G401 (cell line): ENCODE measurements at regions not wholly inside any gene's neighbourhood (a gene's known extent, or its start where the extent isn't known, plus 50 kb on each side); places are given as distances from the start of the nearest gene placed in this dataset.

Source experiments
- DNase-seq: peaks from one replicate; pipeline ENCODE4 v3.0.0-alpha.2; 2015; ENCODE audit warnings: low spot score
- in situ Hi-C: cut with HindIII; loops from 2 replicates; pipeline ENCODE4 v1.10.0; 2016; ENCODE audit warnings: low sequenced_read_pairs, mixed read lengths

GRCh38 chr15:98131924-98132323 is 171.4 kb downstream of the ARRDC4 start:
- no peak for DNase-seq
- in situ Hi-C loops: no loop called here

- no peak for DNase-seq
- in situ Hi-C loops: no loop called here
These were observed 174.4 kb downstream of the ARRDC4 start for GRCh38 chr15:98134905-98135304.

GRCh38 chr15:98138910-98139309 is 178.4 kb downstream of the ARRDC4 start:
- no peak for DNase-seq
- in situ Hi-C loops: no loop called here

- no peak for DNase-seq
- in situ Hi-C loops: no loop called here
These were observed 178.8 kb downstream of the ARRDC4 start for GRCh38 chr15:98139337-98139736.

- in situ Hi-C loops: no loop called here
- DNase-seq: no peak
These were observed 182.1 kb downstream of the ARRDC4 start for GRCh38 chr15:98142572-98142971.

GRCh38 chr15:98143116-98143515 is 182.6 kb downstream of the ARRDC4 start:
- DNase-seq: no peak
- in situ Hi-C loops: no loop called here

GRCh38 chr15:98144388-98144787 is 183.9 kb downstream of the ARRDC4 start:
- DNase-seq: no peak
- in situ Hi-C loops: no loop called here

- in situ Hi-C loops: no loop called here
- DNase-seq: no peak
These were observed 185.7 kb downstream of the ARRDC4 start for GRCh38 chr15:98146031-98146820.

GRCh38 chr15:98147415-98147814 is 186.9 kb downstream of the ARRDC4 start:
- in situ Hi-C loops: no loop called here
- DNase-seq: no peak

- no peak for DNase-seq
- in situ Hi-C loops: no loop called here
These were observed 189.6 kb downstream of the ARRDC4 start for GRCh38 chr15:98150084-98150483.

- in situ Hi-C loops: no loop called here
- DNase-seq: no peak
These were observed 190.0 kb downstream of the ARRDC4 start for GRCh38 chr15:98150536-98150935.

- no peak for DNase-seq
- in situ Hi-C loops: no loop called here
These were observed 190.6 kb downstream of the ARRDC4 start for GRCh38 chr15:98151096-98151495.

GRCh38 chr15:98152156-98152555 is 191.7 kb downstream of the ARRDC4 start:
- no peak for DNase-seq
- in situ Hi-C loops: no loop called here

GRCh38 chr15:98154863-98155262 is 194.4 kb downstream of the ARRDC4 start:
- DNase-seq: no peak
- in situ Hi-C loops: no loop called here

GRCh38 chr15:98155356-98155755 is 194.9 kb downstream of the ARRDC4 start:
- in situ Hi-C loops: no loop called here
- DNase-seq: no peak

- in situ Hi-C loops: no loop called here
- DNase-seq: no peak
These were observed 199.7 kb downstream of the ARRDC4 start for GRCh38 chr15:98160236-98160635.

GRCh38 chr15:98163319-98164045 is 203.0 kb downstream of the ARRDC4 start:
- DNase-seq: no peak
- in situ Hi-C loops: no loop called here

- in situ Hi-C loops: no loop called here
- DNase-seq: no peak
These were observed 204.1 kb downstream of the ARRDC4 start for GRCh38 chr15:98164571-98164970.

GRCh38 chr15:98164986-98165385 is 204.5 kb downstream of the ARRDC4 start:
- no peak for DNase-seq
- in situ Hi-C loops: no loop called here

- DNase-seq: no peak
- in situ Hi-C loops: no loop called here
These were observed 207.3 kb downstream of the ARRDC4 start for GRCh38 chr15:98167722-98168268.
